ENCODE measurements at regions not wholly inside any gene's neighbourhood (a gene's known extent, or its start where the extent isn't known, plus 50 kb on each side); places are given as distances from the start of the nearest gene placed in this dataset.

DNA sequence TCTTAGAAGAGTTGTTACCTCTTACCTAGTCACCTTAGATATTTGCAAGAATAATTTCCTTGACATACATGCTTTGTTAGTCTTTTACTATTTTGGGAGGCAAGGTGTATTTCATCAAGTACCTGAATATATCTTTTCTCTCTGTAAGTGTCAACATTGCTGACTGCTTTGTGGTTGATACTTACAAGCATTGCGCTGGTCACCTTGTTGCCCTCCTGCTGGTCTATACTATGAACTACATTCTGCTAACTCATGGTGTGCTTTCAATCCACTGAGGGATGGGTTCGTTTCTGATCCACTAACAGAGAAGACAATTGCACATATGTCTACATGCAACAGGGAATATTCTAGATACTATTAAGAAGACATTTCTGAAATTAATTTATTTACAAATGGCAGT is 837.8 kb upstream of the COBL start:
- no peaks in the 10 kb centered on the region for H3K36me3 Mint-ChIP-seq
- DNase-seq (no peak), ATAC-seq (replicated peaks) (no peak)
- H3K4me1 Mint-ChIP-seq: no peaks in the 10 kb centered on the region
- no peak overlapping the region for H3K27ac Mint-ChIP-seq
- H3K27me3 Mint-ChIP-seq: no peaks in the 10 kb centered on the region
- H3K9me3 Mint-ChIP-seq: peaks cover 4 to 9% of the 10 kb centered on the region in 2 donors
- H3K4me3 Mint-ChIP-seq: no peak overlapping the region

DNA sequence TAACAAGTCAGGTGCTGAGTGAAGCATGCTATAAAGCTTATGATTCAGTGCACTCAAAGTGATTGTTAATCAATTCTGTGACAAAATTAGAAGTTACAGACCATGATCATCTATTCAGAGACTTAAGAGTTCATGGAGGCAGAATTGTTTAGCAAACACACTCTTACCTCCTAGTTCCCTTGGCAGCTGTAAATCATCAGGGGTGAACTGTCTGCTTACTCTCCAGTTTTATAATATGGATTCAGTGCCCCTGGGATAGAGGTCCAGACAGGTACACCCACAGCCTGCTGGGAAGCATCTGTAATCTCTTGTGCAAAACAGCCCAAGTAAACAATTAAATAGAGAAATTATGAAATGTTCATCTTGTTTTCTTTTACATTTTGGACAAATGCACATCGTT is 835.0 kb upstream of the COBL start:
- DNase-seq (no peak), ATAC-seq (replicated peaks) (no peak)
- Mint-ChIP-seq H3K4me1 (no peaks in the 10 kb centered on the region), H3K9me3 (peaks cover 0 to 5% of the 10 kb centered on the region in 2 donors), H3K27ac (no peak overlapping the region), H3K27me3 (no peaks in the 10 kb centered on the region), H3K36me3 (no peaks in the 10 kb centered on the region), H3K4me3 (no peak overlapping the region)

DNA sequence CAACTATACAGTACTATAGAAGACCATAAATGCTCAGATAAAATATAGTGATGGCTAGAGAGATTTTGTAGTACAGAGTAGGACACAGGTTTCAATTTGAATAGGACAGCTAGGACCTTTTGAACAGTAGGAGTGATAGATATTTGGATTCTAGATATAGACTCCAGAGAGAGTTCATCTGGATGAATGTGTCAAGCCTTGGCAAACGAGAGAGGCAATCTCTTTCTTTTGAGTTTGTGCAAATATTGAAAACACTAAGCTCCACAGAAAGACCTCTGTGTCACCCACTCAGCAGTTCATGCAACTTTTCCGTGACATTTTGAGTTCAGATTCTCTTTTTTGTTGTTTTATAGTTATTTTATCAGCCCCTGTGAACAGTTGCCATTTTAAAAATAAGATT is 834.3 kb upstream of the COBL start:
- Mint-ChIP-seq H3K36me3 (no peaks in the 10 kb centered on the region), H3K27me3 (no peaks in the 10 kb centered on the region), H3K27ac (no peak overlapping the region), H3K9me3 (peaks cover 0 to 5% of the 10 kb centered on the region in 2 donors), H3K4me1 (no peaks in the 10 kb centered on the region), H3K4me3 (no peak overlapping the region)
- DNase-seq: no peak
- ATAC-seq (replicated peaks): no peak

DNA sequence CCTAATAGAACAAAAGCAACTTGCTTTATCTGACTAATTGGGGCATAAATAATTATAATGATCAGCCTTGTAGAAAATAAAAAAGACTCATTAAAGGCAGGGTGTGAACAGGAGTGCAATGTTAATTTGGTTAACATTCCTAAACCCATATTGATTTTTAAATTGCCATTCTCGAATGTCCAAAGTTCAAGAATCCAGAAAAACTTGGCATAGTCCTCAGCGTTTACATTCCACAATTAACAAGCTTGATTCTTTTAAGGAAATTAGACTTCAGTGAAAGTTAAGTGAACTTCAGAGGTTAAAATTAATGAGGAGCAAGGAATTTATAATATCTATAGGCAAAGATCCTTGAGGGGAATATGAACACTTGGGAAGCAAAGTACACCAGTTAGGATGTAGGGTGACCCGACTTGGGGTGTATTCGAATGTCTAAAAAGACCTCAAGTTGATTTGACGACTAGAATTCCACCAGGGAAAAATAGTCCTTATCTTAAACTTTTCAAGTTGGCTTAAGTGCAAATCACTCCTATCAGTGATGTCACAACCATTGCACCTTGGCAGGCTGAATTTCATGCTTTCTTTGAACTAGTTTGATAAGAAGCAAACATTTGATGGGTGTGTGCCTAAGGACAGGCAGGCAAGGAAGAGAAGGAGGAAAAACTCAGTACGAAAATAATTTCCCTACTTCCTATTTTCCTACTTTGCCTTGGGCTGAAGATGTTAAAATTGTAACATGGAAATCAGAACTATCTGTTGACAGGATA is 830.4 kb upstream of the COBL start:
- Mint-ChIP-seq H3K4me3 (no peak overlapping the region), H3K4me1 (no peaks in the 10 kb centered on the region), H3K9me3 (peaks cover 0 to 4% of the 10 kb centered on the region in 2 donors), H3K27me3 (no peaks in the 10 kb centered on the region), H3K27ac (no peak overlapping the region), H3K36me3 (no peaks in the 10 kb centered on the region)
- DNase-seq (no peak), ATAC-seq (replicated peaks) (no peak)

DNA sequence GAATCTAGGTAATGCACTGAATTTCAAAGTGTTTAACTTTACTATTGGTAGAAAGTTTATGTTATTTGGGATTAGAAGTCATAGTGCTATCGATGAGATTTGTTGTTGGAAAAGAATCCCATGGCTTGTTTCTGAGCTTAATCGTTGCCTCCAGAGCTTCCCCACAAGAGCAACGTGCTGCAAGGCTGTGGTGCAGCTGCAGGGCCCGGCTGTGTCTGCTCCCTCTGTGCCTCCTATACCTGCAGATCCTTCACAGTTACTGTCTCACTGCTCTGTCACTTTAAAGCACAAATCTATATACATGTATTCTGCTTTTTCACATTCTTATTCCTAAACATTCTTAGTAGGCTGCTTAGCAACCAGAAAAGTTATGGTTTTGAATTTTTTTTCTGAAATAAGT is 826.6 kb upstream of the COBL start:
- Mint-ChIP-seq H3K4me3 (no peak overlapping the region), H3K4me1 (no peaks in the 10 kb centered on the region), H3K27ac (no peak overlapping the region), H3K27me3 (no peaks in the 10 kb centered on the region), H3K36me3 (no peaks in the 10 kb centered on the region), H3K9me3 (peaks cover 8 to 10% of the 10 kb centered on the region in 2 donors)
- ATAC-seq (replicated peaks) (no peak), DNase-seq (no peak)

DNA sequence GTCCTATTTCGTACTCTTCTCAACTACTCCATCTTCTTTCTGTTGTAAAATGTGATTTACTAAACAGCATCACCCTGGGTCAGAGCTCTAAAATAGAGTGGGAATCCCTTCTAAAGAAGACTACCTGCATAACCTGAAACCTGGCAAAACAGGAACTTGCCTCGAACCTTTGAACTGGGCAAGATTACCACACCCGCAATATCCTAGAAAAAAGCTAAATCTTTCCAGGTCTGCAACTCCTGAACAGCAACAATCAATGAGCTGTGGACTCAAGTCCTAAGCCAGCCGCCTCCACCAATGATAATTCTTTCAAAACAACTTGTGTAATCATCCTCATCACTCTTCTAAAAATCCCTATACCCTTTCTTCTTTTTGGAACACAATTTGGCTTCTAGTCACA is 824.2 kb upstream of the COBL start:
- Mint-ChIP-seq H3K36me3 (no peaks in the 10 kb centered on the region), H3K4me3 (no peak overlapping the region), H3K4me1 (no peaks in the 10 kb centered on the region), H3K27ac (no peak overlapping the region), H3K9me3 (peaks cover 18 to 19% of the 10 kb centered on the region in 2 donors), H3K27me3 (no peaks in the 10 kb centered on the region)
- ATAC-seq (replicated peaks): no peak
- no peak for DNase-seq

DNA sequence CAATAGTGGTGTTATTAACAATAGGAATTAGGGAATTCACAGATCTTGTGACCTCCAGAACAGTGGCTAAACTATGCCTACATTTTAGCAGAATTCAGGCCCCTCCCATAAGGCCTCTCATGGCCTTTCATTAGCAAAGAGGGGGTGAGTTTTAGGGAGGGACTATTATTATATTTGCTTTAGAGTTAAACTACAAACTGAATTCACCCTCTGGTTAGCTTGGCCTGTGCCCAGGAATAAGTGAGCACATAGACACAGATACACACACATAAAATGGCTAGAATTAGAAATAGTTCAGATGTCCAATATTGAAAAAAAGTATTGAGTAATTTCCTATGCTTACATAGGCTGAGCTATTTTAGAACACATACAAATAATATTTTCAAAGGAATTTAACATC is 818.8 kb upstream of the COBL start:
- H3K36me3 Mint-ChIP-seq: no peaks in the 10 kb centered on the region
- DNase-seq: no peak
- H3K4me1 Mint-ChIP-seq: no peaks in the 10 kb centered on the region
- ATAC-seq (replicated peaks): no peak
- no peak overlapping the region for H3K27ac Mint-ChIP-seq
- H3K27me3 Mint-ChIP-seq: no peaks in the 10 kb centered on the region
- peaks cover 13 to 16% of the 10 kb centered on the region in 2 donors for H3K9me3 Mint-ChIP-seq
- H3K4me3 Mint-ChIP-seq: no peak overlapping the region

DNA sequence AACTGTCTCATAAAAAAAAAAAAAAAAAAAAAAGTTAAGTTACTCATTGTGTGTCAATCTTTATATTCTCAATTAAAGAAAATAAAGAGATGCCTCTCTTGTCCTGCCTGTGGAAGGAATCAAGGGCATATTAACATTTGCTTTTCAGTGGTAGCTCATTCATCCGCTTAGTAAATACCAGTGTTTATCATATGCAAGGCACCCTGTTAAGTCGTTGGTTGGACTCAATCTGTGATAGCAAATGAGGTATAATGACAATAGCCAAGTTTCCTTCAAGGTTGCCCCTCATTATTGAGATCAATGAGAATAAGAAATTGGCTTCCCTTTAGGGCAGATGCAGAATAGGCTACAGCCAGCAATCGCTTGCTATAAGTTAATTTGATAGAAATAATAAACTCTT is 812.7 kb upstream of the COBL start:
- peaks cover 0 to 4% of the 10 kb centered on the region in 2 donors for H3K9me3 Mint-ChIP-seq
- no peak for ATAC-seq (replicated peaks)

DNA sequence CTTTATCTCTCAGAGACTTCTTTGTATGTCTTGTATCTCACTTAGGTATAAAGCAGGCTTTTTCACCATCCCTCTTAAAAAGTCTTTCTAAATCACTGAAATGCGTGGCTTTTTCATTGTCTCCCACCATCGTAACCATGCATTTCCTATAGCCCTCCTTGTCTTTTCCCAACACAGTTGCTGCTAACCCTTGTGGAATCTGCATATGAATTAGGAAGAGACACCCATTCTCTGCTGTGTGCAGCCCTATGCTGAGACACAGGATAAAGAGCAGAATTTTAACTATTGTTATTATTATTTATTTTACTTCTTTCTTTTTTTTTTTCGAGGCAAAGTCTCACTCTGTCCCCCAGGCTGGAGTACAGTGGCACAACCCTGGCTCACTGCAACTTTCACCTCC is 804.3 kb upstream of the COBL start:
- no peak overlapping the region for H3K4me3 Mint-ChIP-seq
- H3K9me3 Mint-ChIP-seq: peaks cover 0 to 1% of the 10 kb centered on the region in 2 donors
- ATAC-seq (replicated peaks) (no peak), DNase-seq (no peak)
- H3K27ac Mint-ChIP-seq: no peak overlapping the region
- no peaks in the 10 kb centered on the region for H3K36me3 Mint-ChIP-seq
- no peaks in the 10 kb centered on the region for H3K27me3 Mint-ChIP-seq
- no peaks in the 10 kb centered on the region for H3K4me1 Mint-ChIP-seq

More for the DNA sequence above, 812.7 kb upstream of the COBL start:
- Mint-ChIP-seq H3K4me3 (no peak overlapping the region), H3K27ac (no peak overlapping the region), H3K36me3 (no peaks in the 10 kb centered on the region), H3K27me3 (no peaks in the 10 kb centered on the region), H3K4me1 (no peaks in the 10 kb centered on the region)
- DNase-seq: no peak

DNA sequence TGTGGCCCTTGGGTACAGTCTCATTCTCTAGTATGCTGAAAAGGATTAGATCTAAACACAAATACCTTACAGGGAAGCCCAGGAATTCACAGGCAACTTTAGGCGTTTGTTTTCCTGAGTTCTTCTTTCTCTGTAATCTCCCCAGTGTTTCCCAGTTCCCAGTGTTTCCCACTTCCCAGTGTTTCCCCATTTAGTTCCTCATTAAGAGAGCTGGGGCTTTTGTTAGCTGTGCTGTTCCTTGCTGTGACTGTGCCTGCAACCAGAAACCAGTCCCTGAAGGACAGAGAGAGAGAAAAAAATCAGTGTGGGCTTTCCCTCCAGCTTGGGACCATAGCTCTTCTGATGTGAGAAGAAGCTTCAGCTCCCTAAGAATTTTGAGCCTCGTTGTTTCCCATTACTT is 802.9 kb upstream of the COBL start:
- Mint-ChIP-seq H3K4me1 (no peaks in the 10 kb centered on the region), H3K36me3 (no peaks in the 10 kb centered on the region), H3K27me3 (no peaks in the 10 kb centered on the region), H3K9me3 (peaks cover 0 to 1% of the 10 kb centered on the region in 2 donors), H3K27ac (no peak overlapping the region), H3K4me3 (no peak overlapping the region)
- DNase-seq (no peak), ATAC-seq (replicated peaks) (no peak)

DNA sequence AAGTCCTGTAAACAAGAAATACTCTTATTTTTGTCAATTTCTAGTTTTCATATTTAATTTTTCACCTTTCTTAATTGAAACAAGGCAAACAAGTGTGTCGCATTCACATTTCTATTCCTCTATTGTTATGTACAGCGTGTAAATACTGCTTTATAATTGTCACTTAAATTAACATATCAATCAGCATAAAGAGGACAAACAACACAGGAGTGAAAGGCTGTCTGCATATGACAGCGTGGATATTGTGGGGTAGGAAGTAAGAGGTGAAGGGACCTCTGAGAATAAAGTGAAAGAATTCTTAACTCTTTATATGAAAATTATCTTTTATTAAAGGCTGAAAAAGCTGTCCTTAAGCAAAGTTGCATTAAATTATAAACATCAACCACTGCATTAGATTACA is 797.9 kb upstream of the COBL start:
- no peaks in the 10 kb centered on the region for H3K4me1 Mint-ChIP-seq
- no peak overlapping the region for H3K4me3 Mint-ChIP-seq
- H3K9me3 Mint-ChIP-seq: no peaks in the 10 kb centered on the region
- DNase-seq: no peak
- H3K27me3 Mint-ChIP-seq: no peaks in the 10 kb centered on the region
- no peak for ATAC-seq (replicated peaks)
- H3K27ac Mint-ChIP-seq: no peak overlapping the region
- H3K36me3 Mint-ChIP-seq: no peaks in the 10 kb centered on the region

DNA sequence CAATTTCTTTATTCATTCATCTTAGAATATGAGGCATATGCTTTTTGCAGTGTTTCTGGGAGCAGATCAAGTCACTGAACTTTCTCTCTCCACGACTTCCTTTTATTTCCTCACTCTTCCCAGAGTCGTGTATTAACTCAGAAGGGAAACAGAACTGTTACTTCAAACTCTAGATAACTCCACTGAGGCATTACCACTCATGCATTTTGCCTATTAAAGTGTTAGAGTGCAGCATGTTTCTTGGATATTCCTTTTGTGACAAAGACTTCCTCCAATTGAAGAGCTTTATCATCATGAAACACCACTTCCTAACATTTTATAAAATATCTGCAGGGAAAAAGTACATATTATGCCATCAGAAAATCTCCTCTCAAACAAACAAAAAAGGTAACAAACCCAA is 797.4 kb upstream of the COBL start:
- no peaks in the 10 kb centered on the region for H3K27me3 Mint-ChIP-seq
- H3K36me3 Mint-ChIP-seq: no peaks in the 10 kb centered on the region
- no peak for ATAC-seq (replicated peaks)
- no peak for DNase-seq
- no peak overlapping the region for H3K4me3 Mint-ChIP-seq
- H3K27ac Mint-ChIP-seq: no peak overlapping the region
- no peaks in the 10 kb centered on the region for H3K4me1 Mint-ChIP-seq
- no peaks in the 10 kb centered on the region for H3K9me3 Mint-ChIP-seq

DNA sequence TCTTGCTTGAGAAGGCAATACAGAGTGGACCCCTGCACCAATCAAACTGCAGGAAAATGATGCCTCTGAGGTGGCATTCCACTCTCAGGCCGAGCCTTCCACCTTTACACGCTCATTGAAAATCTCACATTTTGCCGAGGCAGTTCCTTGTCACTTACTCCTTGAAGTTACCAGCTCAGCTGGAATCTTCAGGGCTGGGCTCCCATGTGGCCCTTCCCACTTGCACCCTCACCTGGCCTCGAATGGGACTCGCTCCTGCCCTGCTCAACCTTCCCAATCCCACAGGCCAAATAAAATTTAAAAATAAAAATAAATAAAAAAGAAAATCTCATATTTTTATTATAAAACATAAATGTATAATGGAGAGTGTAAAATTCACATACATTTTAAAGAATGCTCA is 790.7 kb upstream of the COBL start:
- Mint-ChIP-seq H3K4me3 (no peak overlapping the region), H3K9me3 (peaks cover 7 to 9% of the 10 kb centered on the region in 2 donors), H3K27ac (no peak overlapping the region), H3K4me1 (no peaks in the 10 kb centered on the region), H3K27me3 (no peaks in the 10 kb centered on the region), H3K36me3 (no peaks in the 10 kb centered on the region)
- no peak for ATAC-seq (replicated peaks)
- DNase-seq: no peak

DNA sequence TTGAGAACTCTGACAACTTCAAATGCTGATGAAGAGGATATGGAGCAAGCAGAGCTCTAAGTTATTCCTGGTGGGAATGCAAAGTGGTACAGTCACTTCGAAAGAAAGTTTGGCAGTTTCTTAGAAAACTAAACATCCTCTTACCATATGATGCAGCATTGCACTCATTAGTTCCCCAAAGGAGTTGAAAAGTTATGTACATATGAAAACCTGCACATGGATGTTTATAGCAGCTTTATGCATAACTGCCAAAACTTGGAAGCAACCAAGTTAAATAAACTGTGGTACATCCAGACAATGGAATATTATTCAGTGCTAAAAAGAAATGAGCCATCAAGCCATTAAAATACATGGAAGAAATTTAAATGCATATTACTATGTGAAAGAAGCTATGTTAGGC is 779.3 kb upstream of the COBL start:
- no peaks in the 10 kb centered on the region for H3K27me3 Mint-ChIP-seq
- no peak overlapping the region for H3K4me3 Mint-ChIP-seq
- H3K9me3 Mint-ChIP-seq: peaks cover 6 to 9% of the 10 kb centered on the region in 2 donors
- no peaks in the 10 kb centered on the region for H3K4me1 Mint-ChIP-seq
- no peaks in the 10 kb centered on the region for H3K36me3 Mint-ChIP-seq
- DNase-seq (no peak), ATAC-seq (replicated peaks) (no peak)
- no peak overlapping the region for H3K27ac Mint-ChIP-seq

DNA sequence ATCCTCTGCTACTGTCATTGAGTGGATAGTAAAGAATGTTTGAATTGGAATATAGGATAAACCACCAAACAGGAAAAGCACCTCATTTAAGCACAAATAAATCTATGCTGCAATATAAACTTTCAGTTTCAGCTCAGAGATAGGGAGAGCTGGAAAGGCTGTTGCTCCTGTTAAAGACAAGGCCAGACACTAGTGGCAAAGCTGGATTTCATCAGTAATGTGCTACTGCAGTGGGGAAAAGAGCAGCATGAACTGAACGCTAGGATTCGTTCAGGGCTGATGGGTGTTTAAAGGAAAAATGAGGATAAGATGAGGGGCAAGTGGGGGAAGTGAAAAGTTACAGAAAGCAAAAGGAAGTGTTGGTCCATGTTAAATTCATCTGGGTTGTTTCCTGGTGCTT is 775.4 kb upstream of the COBL start:
- Mint-ChIP-seq H3K27me3 (no peaks in the 10 kb centered on the region), H3K4me3 (no peak overlapping the region), H3K27ac (no peak overlapping the region), H3K36me3 (no peaks in the 10 kb centered on the region), H3K9me3 (peaks cover 0 to 8% of the 10 kb centered on the region in 2 donors), H3K4me1 (no peaks in the 10 kb centered on the region)
- ATAC-seq (replicated peaks) (no peak), DNase-seq (no peak)

DNA sequence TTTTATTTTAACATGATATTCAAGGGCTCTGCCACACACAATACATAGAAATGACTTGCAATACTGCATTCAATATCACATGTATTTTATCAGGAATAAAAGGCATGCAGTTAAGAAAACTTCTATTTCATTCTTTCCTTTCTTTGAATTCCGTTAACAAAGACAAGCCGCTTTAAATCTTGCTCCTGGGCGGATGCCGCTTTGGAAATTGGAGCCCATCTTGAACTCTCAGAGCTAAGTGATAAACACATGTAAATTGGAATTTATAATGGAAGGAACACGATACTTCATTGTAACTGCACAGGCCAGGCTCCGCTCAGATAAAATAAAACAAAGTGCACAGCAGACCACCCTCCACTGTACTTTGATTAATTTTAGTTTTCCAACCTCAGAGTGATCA is 774.5 kb upstream of the COBL start:
- DNase-seq (no peak), ATAC-seq (replicated peaks) (no peak)
- H3K9me3 Mint-ChIP-seq: peaks cover 0 to 3% of the 10 kb centered on the region in 2 donors
- H3K27ac Mint-ChIP-seq: no peak overlapping the region
- no peak overlapping the region for H3K4me3 Mint-ChIP-seq
- H3K36me3 Mint-ChIP-seq: no peaks in the 10 kb centered on the region
- H3K4me1 Mint-ChIP-seq: no peaks in the 10 kb centered on the region
- no peaks in the 10 kb centered on the region for H3K27me3 Mint-ChIP-seq
